Heart left ventricle (tissue), 16 donors: ENCODE measurements at regions not wholly inside any gene's neighbourhood (a gene's known extent, or its start where the extent isn't known, plus 50 kb on each side); places are given as distances from the start of the nearest gene placed in this dataset.

Source experiments
- ATAC-seq, 4 donors: fragments of 200-7000 bp; cut with Tn5 transposase; one replicate each; pipeline ENCODE4 v1.9.1; 2020 to 2022; ENCODE audit warnings: moderate library complexity in 4 of 4, mild to moderate bottlenecking in 3 of 4, moderate number of reproducible peaks in 1 of 4
- DNase-seq, 5 donors: peaks; one replicate each; pipeline ENCODE4 v3.0.0-alpha.2; 2020
- H3K27ac ChIP-seq, 12 donors: fragments of 200-600 bp; sonication (generic) in 4 of 12; one replicate each; pipeline versions ENCODE4 v1.5.0 to v1.8.0; 2016 to 2022; ENCODE audit warnings: mild to moderate bottlenecking in 2 of 12
- H3K27me3 ChIP-seq, 9 donors: fragments of 200-600 bp; sonication (generic) in 2 of 9; one replicate each; pipeline versions ENCODE4 v1.5.1 to v1.8.0; 2016 to 2022; ENCODE audit warnings: mild to moderate bottlenecking in 3 of 9
- H3K36me3 ChIP-seq, 9 donors: fragments of 200-600 bp; sonication (generic) in 2 of 9; one replicate each; pipeline versions ENCODE4 v1.5.0 to v1.8.0; 2018 to 2022; ENCODE audit warnings: mild to moderate bottlenecking in 2 of 9
- H3K4me1 ChIP-seq, 12 donors: fragments of 200-600 bp; sonication (generic) in 4 of 12; one replicate each; pipeline versions ENCODE4 v1.5.0 to v1.8.0; 2016 to 2022; ENCODE audit warnings: mild to moderate bottlenecking in 3 of 12
- H3K4me3 ChIP-seq, 12 donors: fragments of 200-600 bp; sonication (generic) in 4 of 12; one replicate each; pipeline versions ENCODE4 v1.5.0 to v1.8.0; 2017 to 2022; ENCODE audit warnings: mild to moderate bottlenecking in 9 of 12, moderate library complexity in 4 of 12
- H3K9me3 ChIP-seq, 12 donors: fragments of 200-600 bp; sonication (generic) in 4 of 12; one replicate each; pipeline versions ENCODE4 v1.5.0 to v1.8.0; 2016 to 2022; ENCODE audit warnings: mild to moderate bottlenecking in 1 of 12
- CTCF ChIP-seq, 12 donors: fragments of 200-600 bp; sonication (generic) in 4 of 12; IDR thresholded peaks; one replicate each; pipeline versions ENCODE4 v1.5.0 to v1.8.0; 2018 to 2022; ENCODE audit warnings: antibody characterized with exemption in 12 of 12, mild to moderate bottlenecking in 5 of 12
- POLR2A ChIP-seq, 2 donors: fragments of 450-650 bp; IDR thresholded peaks; one replicate each; pipeline ENCODE4 v1.6.1; 2017; ENCODE audit warnings: antibody characterized with exemption in 2 of 2, mild to moderate bottlenecking in 2 of 2, moderate library complexity in 2 of 2
- WGBS, 4 donors: extraction: QIAGEN DNeasy Blood & Tissue Kit in 2 of 4; methylation state at CpG; one replicate each; pipeline versions ENCODE4 v1.1.5 to v1.1.7; 2013 to 2018; 5-methylcytosine and 5-hydroxymethylcytosine counted together
- intact Hi-C, 10 donors: fragments of 100-400 bp; cut with DNase I; formaldehyde crosslinking; loops; one replicate each; pipeline versions ENCODE4 v1.11.1 to v1.14.2; 2022
- donor health status: ischemic (EF 13 %, LVEDD 7.1; RV severe dilation, severe dysfunction).
- donor health status: healthy with polysubstance abuse.
- donor health status: DM: no; HTN: yes; CAD: no.
- donor health status: DM: no; HTN: no; CAD: no.
- donor health status: ischemic (EF 25% LVEDD 6.9; RV normal size, moderate dysfunction).
- donor health status: ischemic (EF 25% LVEDD 5.7; RV mildly dilated, moderate dysfunction).
- donor health status: healthy.
- donor health status: DM: yes; HTN: yes; CAD: no.
- donor health status: ischemic (EF 35%, LVEDD 5.7; RV mildly dilated, moderate dysfunction).
- donor health status: nonischemic (EF 11% LVEDD 7.7; RV severe dilation, severe dysfunction).
- donor health status: DM: yes; HTN: yes; CAD: no.
- donor health status: PGD.
- donor health status: ischemic (EF 29% LVEDD 5.4; RV normal size, mild dysfunction).
- donor health status: nonischemic (EF 23%, LVEDD 6.1; RV moderate dilation, normal function).

GRCh38 chr6:1123386-1124375 is 188.2 kb upstream of the FOXQ1 start:
- intact Hi-C loops, result no loop called here
- no peak for ATAC-seq

GRCh38 chr6:1122083-1122482 is 189.8 kb upstream of the FOXQ1 start:
- Histone ChIP-seq H3K4me1 (no peaks in the 10 kb centered on the region), H3K4me3 (no peak overlapping the region), H3K27ac (no peak overlapping the region), H3K27me3 (peaks cover 0 to 10% (median 0%) of the 10 kb centered on the region in 9 donors), H3K9me3 (no peaks in the 10 kb centered on the region), H3K36me3 (no peaks in the 10 kb centered on the region)
- TF ChIP-seq CTCF (IDR thresholded peaks at IDR 0.05) (no peak), POLR2A (IDR thresholded peaks at IDR 0.05) (no peak)
- no peak for DNase-seq
- intact Hi-C loops, result no loop called here
- no peak for ATAC-seq
- WGBS, 4 donors, result 85 to 90% (median 89%) methylated on average over 4 of the region's 4 CpGs

More at GRCh38 chr6:1123386-1124375, 188.2 kb upstream of the FOXQ1 start:
- Histone ChIP-seq H3K9me3 (no peaks in the 10 kb centered on the region), H3K36me3 (no peaks in the 10 kb centered on the region), H3K4me1 (peaks cover 0 to under 1% (median 0%) of the 10 kb centered on the region in 12 donors), H3K27me3 (peaks cover 0 to 10% (median 0%) of the 10 kb centered on the region in 9 donors), H3K27ac (no peak overlapping the region), H3K4me3 (no peak overlapping the region)
- DNase-seq, result no peak
- TF ChIP-seq POLR2A (IDR thresholded peaks at IDR 0.05) (no peak), CTCF (IDR thresholded peaks at IDR 0.05) (no peak)
- 75 to 87% (median 85%) methylated on average over 5 of the region's 5 CpGs for WGBS, 4 donors

GRCh38 chr6:1118287-1118647 is 193.6 kb upstream of the FOXQ1 start:
- WGBS, 4 donors, result 48 to 66% (median 54%) methylated on average over 2 of the region's 2 CpGs
- ATAC-seq (peak in 1 of 4 donors; percentile 26), DNase-seq (no peak)
- Histone ChIP-seq H3K4me1 (no peaks in the 10 kb centered on the region), H3K36me3 (no peaks in the 10 kb centered on the region), H3K27ac (no peak overlapping the region), H3K4me3 (no peak overlapping the region), H3K27me3 (peaks cover 0 to 10% (median 0%) of the 10 kb centered on the region in 9 donors), H3K9me3 (no peaks in the 10 kb centered on the region)
- TF ChIP-seq POLR2A (IDR thresholded peaks at IDR 0.05), result no peak
- TF ChIP-seq CTCF (IDR thresholded peaks at IDR 0.05), result no peak
- intact Hi-C loops, result no loop called here

GRCh38 chr6:1117530-1118286 is 194.2 kb upstream of the FOXQ1 start:
- no peak overlapping the region for H3K4me3 ChIP-seq
- H3K4me1 ChIP-seq, result no peaks in the 10 kb centered on the region
- H3K36me3 ChIP-seq, result no peaks in the 10 kb centered on the region
- DNase-seq, result no peak
- WGBS, 4 donors, result 56 to 69% (median 63%) methylated on average over 6 of the region's 6 CpGs
- ATAC-seq, result no peak
- intact Hi-C loops, result no loop called here
- no peak overlapping the region for H3K27ac ChIP-seq
- H3K27me3 ChIP-seq, result peaks cover 0 to 10% (median 0%) of the 10 kb centered on the region in 9 donors
- no peaks in the 10 kb centered on the region for H3K9me3 ChIP-seq
- TF ChIP-seq CTCF (IDR thresholded peaks at IDR 0.05), result no peak
- TF ChIP-seq POLR2A (IDR thresholded peaks at IDR 0.05), result no peak
